ENCODE measurements at regions not wholly inside any gene's neighbourhood (a gene's known extent, or its start where the extent isn't known, plus 50 kb on each side); places are given as distances from the start of the nearest gene placed in this dataset.

- no peak for TF ChIP-seq EZH2phosphoT487 (IDR thresholded peaks at IDR 0.05; ENCODE audit: low read length)
- no peak overlapping the region for H2AFZ ChIP-seq (ENCODE audit: low read length)
- no peak overlapping the region for H3K4me2 ChIP-seq (ENCODE audit: low read depth, low read length)
- no peaks in the 10 kb centered on the region for H3K79me2 ChIP-seq (ENCODE audit: low read length)
- H3K4me1 ChIP-seq (ENCODE audit: low read length): peaks cover 7% of the 10 kb centered on the region; the same call in 1 of the 2 replicates
- no peaks in the 10 kb centered on the region for H3K36me3 ChIP-seq (replicated peaks; ENCODE audit: insufficient read depth, low read length)
- H3K9ac ChIP-seq (ENCODE audit: low read length): no peak overlapping the region
- H3K9me2 ChIP-seq (replicated peaks; ENCODE audit: insufficient read depth, low read length): no peaks in the 10 kb centered on the region
- H3K27ac ChIP-seq (ENCODE audit: low read length): no peak overlapping the region
- no peaks in the 10 kb centered on the region for H3K9me3 ChIP-seq (replicated peaks; ENCODE audit: insufficient read depth, low read length)
- no peak for DNase-seq
- no peaks in the 10 kb centered on the region for H3F3A ChIP-seq (ENCODE audit: insufficient read depth, low read length)
- H3K27me3 ChIP-seq (replicated peaks; ENCODE audit: insufficient read depth, low read length): no peaks in the 10 kb centered on the region
- no peaks in the 10 kb centered on the region for H4K20me1 ChIP-seq (ENCODE audit: insufficient read depth, low read length)
- H3K4me3 ChIP-seq (ENCODE audit: low read length): no peak overlapping the region
Measured at GRCh38 chr9:89983411-89983810, 378.6 kb downstream of the GADD45G start.

DNA sequence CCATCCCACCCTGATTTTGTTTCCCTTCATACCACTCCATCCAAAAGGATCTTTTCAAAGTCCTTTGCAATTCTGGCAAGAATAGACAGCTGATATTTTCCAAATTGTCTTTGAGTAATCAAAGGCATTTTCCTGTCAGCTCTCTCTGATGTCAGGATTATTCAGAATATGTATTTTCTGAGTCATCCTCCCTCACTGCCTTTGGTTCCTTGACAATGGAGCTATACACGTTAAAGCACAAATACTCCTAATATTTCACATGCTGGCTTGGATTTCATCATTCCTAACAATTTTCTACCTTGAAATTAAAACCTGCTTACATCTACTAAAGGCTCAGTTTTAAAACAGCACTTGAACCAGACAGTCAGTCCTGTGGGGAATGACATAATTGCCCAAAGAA is 379.4 kb downstream of the GADD45G start:
- Histone ChIP-seq H3K4me2 (ENCODE audit: low read depth, low read length) (no peak overlapping the region), H3K36me3 (replicated peaks; ENCODE audit: insufficient read depth, low read length) (no peaks in the 10 kb centered on the region), H3K79me2 (ENCODE audit: low read length) (no peaks in the 10 kb centered on the region), H3K27ac (ENCODE audit: low read length) (no peak overlapping the region), H3K27me3 (replicated peaks; ENCODE audit: insufficient read depth, low read length) (no peaks in the 10 kb centered on the region), H2AFZ (ENCODE audit: low read length) (no peak overlapping the region), H3K9me2 (replicated peaks; ENCODE audit: insufficient read depth, low read length) (no peaks in the 10 kb centered on the region), H3K9ac (ENCODE audit: low read length) (no peak overlapping the region), H4K20me1 (ENCODE audit: insufficient read depth, low read length) (no peaks in the 10 kb centered on the region), H3K9me3 (replicated peaks; ENCODE audit: insufficient read depth, low read length) (no peaks in the 10 kb centered on the region), H3K4me3 (ENCODE audit: low read length) (no peak overlapping the region), H3F3A (ENCODE audit: insufficient read depth, low read length) (no peaks in the 10 kb centered on the region), H3K4me1 (ENCODE audit: low read length) (peaks cover 7% of the 10 kb centered on the region; the same call in 1 of the 2 replicates)
- DNase-seq: no peak
- TF ChIP-seq, protein P1, sequence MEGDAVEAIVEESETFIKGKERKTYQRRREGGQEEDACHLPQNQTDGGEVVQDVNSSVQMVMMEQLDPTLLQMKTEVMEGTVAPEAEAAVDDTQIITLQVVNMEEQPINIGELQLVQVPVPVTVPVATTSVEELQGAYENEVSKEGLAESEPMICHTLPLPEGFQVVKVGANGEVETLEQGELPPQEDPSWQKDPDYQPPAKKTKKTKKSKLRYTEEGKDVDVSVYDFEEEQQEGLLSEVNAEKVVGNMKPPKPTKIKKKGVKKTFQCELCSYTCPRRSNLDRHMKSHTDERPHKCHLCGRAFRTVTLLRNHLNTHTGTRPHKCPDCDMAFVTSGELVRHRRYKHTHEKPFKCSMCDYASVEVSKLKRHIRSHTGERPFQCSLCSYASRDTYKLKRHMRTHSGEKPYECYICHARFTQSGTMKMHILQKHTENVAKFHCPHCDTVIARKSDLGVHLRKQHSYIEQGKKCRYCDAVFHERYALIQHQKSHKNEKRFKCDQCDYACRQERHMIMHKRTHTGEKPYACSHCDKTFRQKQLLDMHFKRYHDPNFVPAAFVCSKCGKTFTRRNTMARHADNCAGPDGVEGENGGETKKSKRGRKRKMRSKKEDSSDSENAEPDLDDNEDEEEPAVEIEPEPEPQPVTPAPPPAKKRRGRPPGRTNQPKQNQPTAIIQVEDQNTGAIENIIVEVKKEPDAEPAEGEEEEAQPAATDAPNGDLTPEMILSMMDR (IDR thresholded peaks at IDR 0.05; ENCODE audit: low read length): no peak
- TF ChIP-seq EZH2phosphoT487 (IDR thresholded peaks at IDR 0.05; ENCODE audit: low read length): no peak
- TF ChIP-seq EZH2 (optimal IDR thresholded peaks at IDR 0.05; ENCODE audit: low read depth, low read length): no peak

DNA sequence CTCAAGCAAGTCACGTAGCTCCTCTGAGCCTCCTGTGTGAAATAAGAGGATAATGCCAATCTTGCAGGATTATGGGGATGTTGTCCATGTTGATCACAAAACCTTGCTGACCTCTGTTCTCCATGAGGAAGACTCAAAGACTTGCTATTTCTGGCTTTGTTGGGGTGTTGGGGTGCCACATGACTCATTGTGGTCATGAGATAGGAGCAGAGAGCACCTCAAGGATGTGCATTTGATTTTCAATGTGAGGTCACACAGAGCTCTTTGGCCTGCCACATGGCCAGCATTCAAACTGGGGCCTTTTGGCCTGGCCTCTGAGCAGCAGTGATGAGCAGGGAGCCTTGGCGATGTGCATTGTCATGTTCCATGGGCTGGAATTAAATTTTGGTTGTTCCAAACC is 380.3 kb downstream of the GADD45G start:
- H3K9me3 ChIP-seq (replicated peaks; ENCODE audit: insufficient read depth, low read length): no peaks in the 10 kb centered on the region
- H4K20me1 ChIP-seq (ENCODE audit: insufficient read depth, low read length): no peaks in the 10 kb centered on the region
- no peak for DNase-seq
- H3K4me3 ChIP-seq (ENCODE audit: low read length): no peak overlapping the region
- no peak overlapping the region for H3K9ac ChIP-seq (ENCODE audit: low read length)
- no peak overlapping the region for H2AFZ ChIP-seq (ENCODE audit: low read length)
- peaks cover 7% of the 10 kb centered on the region; the same call in 1 of the 2 replicates for H3K4me1 ChIP-seq (ENCODE audit: low read length)
- H3K27me3 ChIP-seq (replicated peaks; ENCODE audit: insufficient read depth, low read length): no peaks in the 10 kb centered on the region
- no peaks in the 10 kb centered on the region for H3K79me2 ChIP-seq (ENCODE audit: low read length)
- no peaks in the 10 kb centered on the region for H3K36me3 ChIP-seq (replicated peaks; ENCODE audit: insufficient read depth, low read length)
- no peaks in the 10 kb centered on the region for H3F3A ChIP-seq (ENCODE audit: insufficient read depth, low read length)
- no peak overlapping the region for H3K27ac ChIP-seq (ENCODE audit: low read length)
- no peak for TF ChIP-seq EZH2 (optimal IDR thresholded peaks at IDR 0.05; ENCODE audit: low read depth, low read length)
- no peaks in the 10 kb centered on the region for H3K9me2 ChIP-seq (replicated peaks; ENCODE audit: insufficient read depth, low read length)
- H3K4me2 ChIP-seq (ENCODE audit: low read depth, low read length): no peak overlapping the region

- Histone ChIP-seq H3K9ac (ENCODE audit: low read length) (no peak overlapping the region), H4K20me1 (ENCODE audit: insufficient read depth, low read length) (no peaks in the 10 kb centered on the region), H3K4me3 (ENCODE audit: low read length) (no peak overlapping the region), H3K4me1 (ENCODE audit: low read length) (peaks cover 7% of the 10 kb centered on the region; the same call in 1 of the 2 replicates), H3F3A (ENCODE audit: insufficient read depth, low read length) (no peaks in the 10 kb centered on the region), H3K79me2 (ENCODE audit: low read length) (no peaks in the 10 kb centered on the region), H3K9me2 (replicated peaks; ENCODE audit: insufficient read depth, low read length) (no peaks in the 10 kb centered on the region), H2AFZ (ENCODE audit: low read length) (no peak overlapping the region), H3K36me3 (replicated peaks; ENCODE audit: insufficient read depth, low read length) (no peaks in the 10 kb centered on the region), H3K9me3 (replicated peaks; ENCODE audit: insufficient read depth, low read length) (no peaks in the 10 kb centered on the region), H3K4me2 (ENCODE audit: low read depth, low read length) (no peak overlapping the region), H3K27ac (ENCODE audit: low read length) (no peak overlapping the region), H3K27me3 (replicated peaks; ENCODE audit: insufficient read depth, low read length) (no peaks in the 10 kb centered on the region)
- TF ChIP-seq EZH2phosphoT487 (IDR thresholded peaks at IDR 0.05; ENCODE audit: low read length) (no peak), EZH2 (optimal IDR thresholded peaks at IDR 0.05; ENCODE audit: low read depth, low read length) (no peak)
- TF ChIP-seq, protein P1 (IDR thresholded peaks at IDR 0.05; ENCODE audit: low read length): no peak
- DNase-seq: no peak
Measured at GRCh38 chr9:89986190-89986589, 381.4 kb downstream of the GADD45G start.
